ENCODE measurements at regions not wholly inside any gene's neighbourhood (a gene's known extent, or its start where the extent isn't known, plus 50 kb on each side); places are given as distances from the start of the nearest gene placed in this dataset.
A peak's percentile ranks its signal among the peaks of the same experiment; 100 is the strongest.
"Not testable (repeated sequence)": the region's sequence is repeated elsewhere in the genome, so short reads cannot be mapped to it uniquely, and the experiment has no call there.

DNA sequence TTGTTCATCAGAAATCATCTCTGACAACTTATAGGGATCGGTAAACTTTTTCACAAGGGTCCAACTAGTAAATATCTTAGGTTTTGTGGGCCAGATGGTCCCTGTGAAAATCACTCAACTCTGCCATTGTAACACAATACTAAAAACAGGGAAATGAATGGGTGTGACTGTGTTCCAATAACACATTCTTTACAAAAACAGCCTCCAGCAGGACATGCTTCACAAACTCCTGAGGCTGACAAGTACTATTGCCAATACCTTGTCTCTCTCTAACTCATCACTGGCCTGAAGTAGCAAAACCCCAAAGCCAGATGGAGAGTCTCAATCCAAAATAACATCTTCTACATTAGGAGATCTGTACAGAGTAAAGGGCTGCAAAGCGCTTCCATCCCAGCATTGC, 312.3 kb downstream of the TOX3 start:
- DNase-seq = no peak

DNA sequence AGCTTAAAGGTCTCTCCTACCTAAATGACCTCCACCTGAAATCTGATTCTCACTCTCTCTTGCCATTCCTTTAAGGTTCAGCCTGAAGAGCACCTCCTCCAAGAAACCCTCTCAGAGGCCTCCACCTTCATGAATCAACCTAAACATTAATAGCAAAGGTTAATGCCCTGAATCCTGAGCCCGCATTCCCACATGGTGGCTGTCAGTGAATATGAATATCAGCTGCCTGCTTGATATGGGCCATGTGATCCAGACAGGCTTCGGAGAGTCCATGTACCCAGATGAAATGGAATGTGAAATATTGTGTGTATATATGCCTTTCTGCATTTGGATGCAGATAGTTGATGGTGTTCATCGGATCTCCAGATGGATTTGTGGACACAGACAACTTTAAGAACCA, 317.5 kb downstream of the TOX3 start:
- DNase-seq = no peak

DNA sequence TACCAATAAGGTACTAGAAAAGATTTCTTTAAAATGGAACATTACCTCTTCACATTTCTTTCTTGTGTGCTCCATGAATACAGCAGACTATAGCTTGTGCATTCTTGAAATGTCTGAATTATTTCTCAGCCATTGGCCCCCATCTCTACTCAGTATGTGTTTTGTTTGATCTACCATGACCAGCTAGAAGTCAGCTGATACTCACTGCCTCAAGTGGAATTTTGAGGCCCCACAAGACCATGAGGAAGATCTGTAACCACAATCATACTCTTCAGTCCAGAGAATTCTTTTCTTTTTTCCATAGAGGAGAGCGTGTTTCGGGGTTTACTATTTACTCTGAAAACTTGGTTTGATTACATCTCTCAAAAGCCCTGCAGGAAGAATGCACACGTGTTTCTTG, 319.1 kb downstream of the TOX3 start:
- no peak for DNase-seq

DNA sequence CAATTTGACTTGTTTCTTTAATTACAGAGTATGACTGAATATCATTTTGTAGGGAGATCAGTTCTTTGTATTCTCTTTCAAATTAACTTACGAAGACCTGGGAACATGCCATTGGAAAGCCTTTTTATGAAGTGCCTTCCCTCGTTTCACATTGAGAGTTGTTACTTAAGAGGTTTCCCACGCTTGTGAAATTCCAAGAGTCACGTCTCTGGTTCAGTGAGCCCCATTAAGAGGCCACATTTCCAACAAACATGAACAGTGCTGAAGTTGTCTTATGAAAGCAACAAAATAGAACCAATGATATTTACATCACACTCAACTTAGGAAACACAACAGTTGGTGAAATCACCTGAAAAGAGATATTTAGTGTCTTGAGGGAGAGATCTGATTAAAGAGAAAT, 334.1 kb downstream of the TOX3 start:
- DNase-seq = no peak

DNA sequence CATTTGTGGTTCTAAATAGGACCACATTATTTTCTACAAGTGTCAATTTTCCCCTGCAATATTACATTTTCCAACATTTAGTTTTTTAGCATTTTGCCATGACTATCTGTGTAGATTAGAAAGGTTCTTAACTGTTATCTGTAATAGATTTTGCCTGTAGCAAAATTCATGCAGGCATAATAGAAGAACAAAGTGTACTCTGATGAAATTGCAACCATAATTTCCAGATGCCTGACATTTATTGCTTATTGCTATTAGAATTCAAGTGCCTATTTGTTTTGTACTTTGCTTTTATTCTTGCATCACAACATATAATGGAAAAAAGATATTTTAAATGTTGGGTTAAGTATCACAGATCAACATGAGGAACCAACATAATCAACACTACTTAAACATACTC, 337.7 kb downstream of the TOX3 start:
- DNase-seq = no peak

DNA sequence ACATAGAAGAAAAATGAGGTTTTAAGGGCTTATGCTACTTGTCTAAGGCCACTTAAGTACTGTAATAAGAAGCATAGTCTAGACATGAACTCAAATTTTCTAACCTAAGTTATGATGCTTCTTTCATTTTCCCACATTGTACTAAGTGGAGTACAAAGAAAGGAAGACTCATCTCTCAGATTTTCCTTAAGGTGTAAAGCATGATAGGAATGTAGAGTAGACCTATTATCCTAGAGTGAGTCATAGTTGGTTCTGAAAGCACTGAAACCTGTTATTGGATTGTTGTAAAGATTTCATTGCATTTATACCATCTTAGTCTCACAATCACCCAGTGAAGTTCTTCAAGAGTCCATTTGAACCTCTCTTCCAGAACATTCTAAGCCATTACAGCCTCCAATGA, 343.8 kb downstream of the TOX3 start:
- no peak for DNase-seq

DNA sequence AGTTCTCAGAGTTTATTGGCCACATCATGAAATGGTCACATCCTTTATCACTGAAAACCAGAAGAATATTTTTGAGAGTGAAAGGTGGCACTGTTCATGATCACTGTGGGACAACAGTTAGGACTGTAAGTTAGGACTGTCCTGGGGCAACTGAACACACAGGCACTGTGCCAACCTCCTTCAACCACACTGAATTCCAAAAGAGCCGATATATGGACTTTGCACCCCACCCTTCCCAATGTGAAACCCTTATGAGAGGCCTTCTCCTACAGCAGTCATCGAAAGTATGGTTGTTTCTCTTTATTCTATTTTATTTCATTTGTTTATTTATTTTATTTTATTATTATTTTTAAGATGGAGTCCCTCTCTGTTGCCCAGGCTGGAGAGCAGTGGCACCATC, 353.5 kb downstream of the TOX3 start:
- no peak for DNase-seq

DNA sequence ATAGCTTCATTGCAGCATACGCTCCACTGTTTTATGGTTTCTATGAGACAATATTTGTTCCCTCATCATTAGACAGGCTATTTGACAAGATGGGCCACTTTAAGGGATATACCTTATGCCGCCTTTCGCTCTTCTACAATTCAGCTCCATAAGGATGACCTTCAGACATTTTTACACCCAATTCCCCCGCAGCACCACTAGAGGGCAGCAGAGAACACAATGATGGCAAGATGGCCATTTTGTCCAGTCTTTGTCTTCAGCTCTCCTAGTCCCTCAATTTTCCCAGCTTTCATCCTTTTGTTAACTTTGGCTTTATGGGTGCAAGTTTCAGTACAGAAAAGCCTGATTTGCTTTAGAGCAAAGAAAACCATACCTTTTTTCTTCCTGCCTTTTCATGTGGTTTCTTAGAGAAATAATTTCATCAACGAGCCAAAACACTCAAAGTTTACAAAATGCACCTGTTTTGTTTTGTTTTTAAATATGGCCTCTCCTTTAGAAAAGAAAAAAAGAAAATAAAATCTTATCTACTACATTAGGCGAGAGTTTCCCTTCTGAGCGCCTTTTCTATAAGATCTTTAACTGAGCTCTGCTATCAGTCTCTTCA, 355.3 kb downstream of the TOX3 start:
- peak; percentile 23 for DNase-seq

DNA sequence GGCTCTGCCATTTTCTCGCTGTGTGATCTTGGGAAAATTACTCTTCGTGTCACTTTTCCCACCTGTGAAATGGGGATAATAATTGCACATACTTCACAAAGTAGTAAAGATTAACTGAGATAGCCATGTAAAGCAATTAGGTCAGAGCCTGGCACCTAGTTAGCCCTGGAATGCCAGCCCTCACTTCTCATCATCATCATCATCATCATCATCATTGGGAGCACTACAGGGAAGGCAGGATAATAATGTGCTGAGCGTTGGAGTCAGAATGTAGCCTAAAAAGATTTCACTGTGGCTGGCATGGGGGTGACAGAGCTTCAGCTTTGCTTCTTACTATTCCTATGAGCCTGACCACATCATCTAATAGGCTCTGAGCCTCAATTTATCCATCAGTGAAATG, 362.6 kb downstream of the TOX3 start:
- DNase-seq = no peak

DNA sequence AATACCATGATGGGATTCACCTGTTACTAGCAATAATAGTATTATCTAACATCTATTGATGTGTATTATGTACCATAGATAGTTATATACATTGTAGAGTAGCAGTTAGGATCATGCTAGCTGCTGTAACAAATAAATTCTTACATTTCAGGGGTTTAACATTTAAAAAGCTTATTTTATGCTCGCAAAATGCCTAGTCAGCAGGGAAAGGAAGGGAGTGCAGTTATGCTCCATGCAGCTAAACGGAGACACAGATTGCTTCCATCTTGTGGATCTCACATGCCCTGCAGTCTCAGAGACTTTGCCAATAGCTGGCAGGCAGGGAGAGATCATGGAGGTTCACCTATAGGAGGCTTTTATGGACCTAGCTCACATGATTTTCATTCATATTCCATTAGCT, 364.1 kb downstream of the TOX3 start:
- no peak for DNase-seq

DNA sequence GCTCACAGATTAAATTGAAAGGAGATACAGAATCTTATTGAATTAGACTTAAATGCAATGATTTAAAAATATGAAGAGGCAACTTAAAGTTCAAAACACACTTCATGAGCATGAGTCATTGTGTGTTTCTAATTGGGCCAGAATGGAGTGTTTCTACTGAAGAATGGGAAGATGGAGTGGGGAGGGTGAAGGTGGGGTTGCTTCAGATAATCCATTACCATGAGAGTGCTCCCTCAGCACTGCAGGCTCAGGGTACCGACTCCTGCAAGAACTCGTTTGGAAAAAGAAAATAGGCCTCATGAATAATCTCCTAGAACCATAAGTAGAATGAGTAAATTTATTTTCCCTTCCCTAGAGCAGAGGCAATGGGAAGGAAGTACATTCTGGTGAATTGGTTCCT, 372.8 kb downstream of the TOX3 start:
- DNase-seq = no peak

DNA sequence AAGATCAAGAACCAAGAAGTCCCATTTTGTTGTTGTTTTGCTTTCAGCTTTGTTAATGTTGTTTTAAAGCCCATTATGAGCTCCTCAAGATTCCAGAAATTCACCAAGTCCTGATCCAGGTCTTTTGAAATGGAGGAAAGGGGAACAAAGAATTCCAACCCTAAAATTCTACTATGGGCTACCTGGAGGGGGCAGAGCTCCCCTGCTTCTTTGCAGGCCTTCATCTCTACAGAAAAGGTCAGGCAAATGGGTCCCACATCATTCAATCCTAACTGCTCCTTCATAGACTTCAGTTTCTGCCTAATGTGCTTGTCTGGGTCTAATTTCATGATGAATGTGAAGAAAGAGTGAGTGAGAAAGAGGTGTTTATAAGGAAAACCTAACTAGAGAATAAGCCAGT, 375.5 kb downstream of the TOX3 start:
- DNase-seq = no peak

DNA sequence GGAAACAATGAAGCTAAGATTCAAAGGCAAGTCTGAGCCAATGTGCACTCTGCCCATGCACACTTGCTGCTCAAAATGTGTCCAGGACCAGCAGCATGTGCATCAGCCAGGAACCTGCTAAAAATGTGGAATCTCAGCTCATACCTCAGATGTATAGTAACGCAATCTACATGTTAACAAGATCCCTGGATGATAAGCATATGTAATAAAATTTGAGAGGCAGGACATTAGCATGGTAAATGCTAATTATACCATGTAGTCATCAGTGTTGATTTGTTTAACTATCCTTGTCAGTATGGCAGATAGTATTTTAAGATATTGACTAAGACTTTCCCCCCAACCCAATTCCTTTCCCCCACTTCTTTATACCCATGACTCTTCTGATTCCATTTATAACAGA, 379.6 kb downstream of the TOX3 start:
- DNase-seq = no peak

DNA sequence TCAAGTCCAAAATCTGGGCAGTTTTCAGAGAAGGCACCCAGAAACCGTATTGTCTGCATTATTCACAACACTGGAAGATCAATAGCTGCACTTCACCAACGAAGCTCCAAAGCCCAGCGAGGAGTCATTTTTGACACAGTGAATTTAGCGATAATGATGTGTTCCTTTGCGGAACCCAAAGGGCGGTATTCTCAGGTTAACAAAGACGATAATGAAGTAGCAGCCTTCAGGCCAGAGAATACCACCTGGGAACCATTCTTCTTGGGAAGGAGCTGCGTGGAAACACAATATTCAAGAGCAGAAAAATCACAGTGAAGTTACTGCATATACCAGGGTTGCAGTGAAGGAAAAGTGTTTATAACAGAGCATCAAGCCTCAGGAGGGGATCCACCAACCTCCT, 381.0 kb downstream of the TOX3 start:
- no peak for DNase-seq

DNA sequence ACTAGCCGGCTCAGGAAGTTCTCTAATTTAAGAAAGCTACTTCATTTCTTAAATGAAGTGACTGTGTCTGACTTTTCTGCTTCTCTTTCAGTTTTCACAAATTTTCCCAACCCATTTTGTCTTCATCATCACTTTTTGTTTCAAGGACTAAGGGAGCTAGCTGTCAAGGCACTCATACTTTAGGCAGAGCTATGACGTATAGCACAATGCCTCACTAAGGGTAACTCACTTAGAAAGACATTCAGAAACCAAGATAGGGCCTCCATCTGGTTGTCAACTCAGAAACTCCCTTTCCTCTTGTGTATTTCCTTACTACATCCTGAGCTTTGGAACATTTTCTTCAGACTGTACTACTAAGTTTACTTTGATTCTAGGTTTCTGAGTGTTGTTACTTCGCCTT, 397.9 kb downstream of the TOX3 start:
- DNase-seq = no peak

DNA sequence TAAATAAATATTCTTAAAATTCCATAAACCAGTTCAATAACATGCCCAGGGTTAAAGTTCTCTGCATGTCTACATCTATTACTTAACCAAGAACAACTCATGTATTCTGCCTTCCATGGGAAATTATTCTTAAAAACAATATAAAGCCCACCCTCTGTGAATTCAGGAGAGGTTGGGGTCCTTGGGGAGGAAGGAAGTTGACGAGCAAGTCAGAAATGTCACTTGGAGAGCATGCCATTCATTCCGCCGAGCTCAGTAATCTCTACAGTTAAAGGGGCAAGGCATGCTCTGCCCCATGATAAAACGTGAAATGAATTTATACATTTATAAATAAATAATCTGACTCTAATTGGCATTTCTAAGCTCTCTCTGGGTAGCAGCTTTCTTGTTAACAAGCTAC, 405.1 kb downstream of the TOX3 start:
- no peak for DNase-seq

DNA sequence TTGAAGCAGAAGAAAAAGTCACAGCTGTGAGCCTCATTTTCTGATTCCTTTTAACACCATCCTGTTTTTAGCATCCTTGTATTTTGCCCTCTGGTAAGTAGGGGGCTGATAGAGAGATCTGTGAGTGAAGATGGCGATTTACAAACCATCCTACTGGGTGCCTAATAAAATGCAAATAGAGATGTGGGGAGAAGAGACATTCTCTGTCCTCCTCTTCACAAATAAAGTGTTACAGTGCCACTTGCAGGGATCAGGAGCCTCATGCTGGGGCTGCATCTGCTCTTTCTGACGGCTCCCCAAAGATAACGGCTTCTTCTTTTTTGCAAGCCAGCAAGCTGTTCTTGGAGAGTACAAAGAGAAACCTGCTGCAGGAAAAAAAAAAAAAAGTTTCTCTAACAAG, 418.6 kb downstream of the TOX3 start:
- no peak for DNase-seq

DNA sequence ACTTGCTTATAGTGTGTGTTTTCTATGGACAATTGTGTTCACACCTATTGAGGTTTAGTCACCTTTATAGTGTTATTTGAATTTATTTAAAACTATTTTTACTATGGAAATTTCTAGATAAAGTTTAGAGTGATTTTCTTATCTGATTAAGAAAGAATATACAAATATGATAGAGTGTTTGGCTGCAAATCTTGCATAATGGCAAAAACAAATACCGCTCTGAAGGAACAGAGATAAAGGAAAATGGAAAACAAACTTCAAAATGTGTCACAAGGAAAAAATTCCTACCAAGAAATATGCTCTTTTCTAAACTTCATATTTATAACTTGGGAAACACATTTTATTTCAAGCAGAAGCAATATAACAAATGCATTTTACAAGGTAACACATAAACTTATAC, 423.1 kb downstream of the TOX3 start:
- DNase-seq = no peak

DNA sequence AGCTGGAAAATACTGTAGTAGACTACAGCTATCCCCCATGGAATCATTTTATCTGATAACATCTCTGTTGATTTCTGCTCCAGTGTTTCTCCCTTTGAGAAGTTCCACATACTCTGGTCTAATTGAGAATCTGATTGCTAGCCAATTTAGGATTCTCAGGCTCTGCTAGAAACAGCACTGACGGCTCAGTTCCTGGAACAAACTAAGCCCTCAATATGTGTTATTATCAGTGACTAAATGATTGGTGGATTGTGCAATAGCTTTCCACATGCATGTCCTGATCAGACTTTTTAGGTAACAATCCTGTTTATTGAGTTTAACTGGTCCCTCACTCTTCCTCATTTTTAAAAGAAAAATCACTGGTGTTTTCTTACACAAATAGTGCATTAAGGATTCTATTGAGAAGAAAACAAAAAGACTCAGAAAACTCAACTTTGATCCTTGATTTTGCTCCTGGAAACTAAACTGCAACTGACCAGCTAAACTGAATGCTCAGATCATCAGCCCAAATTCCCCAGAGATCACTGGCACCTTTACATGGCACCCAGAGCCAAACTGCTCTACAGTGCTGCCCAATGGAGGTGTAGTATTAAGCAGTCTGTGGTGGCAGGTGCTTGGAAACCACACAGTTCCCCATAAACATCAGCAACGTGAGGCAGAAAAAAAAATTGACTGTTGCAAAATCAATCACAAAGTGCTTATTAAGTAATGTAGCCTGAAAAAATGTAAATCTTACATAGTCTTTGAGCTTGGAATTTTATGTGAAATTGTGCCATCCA, 423.7 kb downstream of the TOX3 start:
- DNase-seq = no peak

DNA sequence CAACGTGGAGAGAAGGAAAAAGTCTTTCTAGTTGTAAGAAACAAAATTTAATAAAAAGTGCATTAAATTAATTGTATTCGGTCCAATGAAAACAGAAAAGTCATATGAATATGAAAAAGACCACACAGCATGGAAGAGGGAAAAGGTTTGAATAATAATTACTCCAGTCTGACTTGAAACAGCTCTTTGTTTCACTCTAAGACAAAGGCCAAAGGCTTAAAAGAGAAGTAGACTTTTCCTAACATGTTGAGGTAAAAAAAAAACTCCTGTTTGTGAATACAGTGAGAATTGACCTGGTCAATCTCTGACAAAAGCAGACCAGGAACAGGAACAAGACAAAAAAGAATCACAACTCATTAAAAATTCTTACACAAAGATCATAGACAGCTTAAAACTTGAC, 429.8 kb downstream of the TOX3 start:
- no peak for DNase-seq

DNA sequence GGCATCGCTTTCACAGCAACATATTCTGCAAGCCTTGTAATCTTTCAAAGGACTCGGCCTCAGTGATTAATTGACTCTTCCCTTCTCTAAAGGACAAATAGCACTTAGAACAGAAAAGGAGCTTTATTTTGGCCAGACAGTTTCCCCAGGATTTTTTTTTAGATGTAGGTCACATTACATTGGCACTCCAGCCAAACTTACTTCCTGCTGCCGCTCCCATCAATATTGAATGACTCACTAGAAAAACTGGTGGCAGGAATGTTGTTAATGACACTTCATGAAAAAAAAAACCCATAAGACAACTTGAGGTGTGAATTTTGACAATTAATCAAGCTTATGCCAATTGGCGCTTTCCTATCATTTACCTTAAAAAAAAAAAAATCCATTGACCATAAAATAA, 432.6 kb downstream of the TOX3 start:
- no peak for DNase-seq

DNA sequence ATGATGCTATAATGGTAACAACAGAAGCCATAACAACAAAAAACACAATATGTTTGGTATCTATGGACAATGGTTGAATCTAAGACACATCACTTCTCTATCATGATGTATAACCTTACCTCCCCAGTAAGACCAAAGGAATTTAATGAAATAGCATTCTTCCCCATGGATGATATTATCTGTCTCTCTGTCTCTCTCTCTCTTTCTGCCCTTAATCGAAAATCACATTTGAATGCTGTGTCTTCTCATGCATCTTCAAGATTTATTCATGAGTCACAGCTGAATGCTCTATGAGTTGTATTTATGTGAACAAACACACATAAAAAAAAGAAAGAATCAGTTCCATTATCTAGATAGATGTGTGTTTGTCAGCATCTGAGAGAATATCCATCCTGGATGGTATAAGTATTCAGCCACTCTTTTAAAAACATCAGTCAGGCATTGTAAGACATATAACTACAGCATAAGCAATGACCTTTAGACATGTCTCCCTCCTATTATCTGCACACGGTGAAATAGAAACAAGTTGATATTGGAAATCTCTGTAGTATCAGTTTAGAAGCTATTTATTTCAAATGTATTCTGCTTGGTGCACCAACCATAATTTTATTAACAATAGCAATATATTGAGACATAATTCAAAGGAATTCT, 433.3 kb downstream of the TOX3 start:
- no peak for DNase-seq

DNA sequence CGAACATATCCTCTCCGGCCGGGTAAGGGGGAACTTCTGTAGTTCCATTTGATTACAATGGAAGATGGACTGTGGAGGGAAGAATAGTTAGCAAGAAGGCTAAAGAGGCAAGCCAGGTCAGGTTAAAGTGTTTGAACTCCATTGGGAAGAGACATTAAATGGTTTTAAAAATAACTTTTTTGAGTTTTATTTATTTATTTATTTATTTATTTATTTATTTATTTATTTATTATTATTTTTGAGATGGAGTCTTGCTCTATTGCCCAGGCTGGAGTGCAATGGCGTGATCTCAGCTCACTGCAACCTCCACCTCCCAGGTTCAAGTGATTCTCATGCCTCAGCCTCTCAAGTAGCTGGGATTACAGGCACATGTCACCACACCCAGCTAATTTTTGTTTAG, 441.9 kb downstream of the TOX3 start:
- not testable (repeated sequence) for DNase-seq

DNA sequence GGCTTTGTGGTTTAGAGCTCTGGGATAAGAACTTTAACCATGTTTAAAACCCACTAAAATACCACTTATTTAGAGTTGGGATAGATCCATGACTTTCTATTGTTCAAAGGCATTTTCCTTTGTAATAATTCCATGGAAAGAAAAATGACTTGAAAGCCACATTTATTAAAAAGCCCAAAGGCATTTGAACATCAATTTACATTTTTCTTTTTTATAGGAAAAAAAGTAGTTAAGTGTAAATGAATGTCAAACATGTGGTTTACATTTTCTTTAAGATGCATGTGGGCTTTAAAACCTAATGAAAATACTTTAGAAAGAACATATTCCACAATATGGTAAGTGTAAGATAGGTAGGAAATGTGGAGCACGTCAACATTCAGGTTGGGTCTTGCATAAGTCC, 443.2 kb downstream of the TOX3 start:
- DNase-seq = no peak

DNA sequence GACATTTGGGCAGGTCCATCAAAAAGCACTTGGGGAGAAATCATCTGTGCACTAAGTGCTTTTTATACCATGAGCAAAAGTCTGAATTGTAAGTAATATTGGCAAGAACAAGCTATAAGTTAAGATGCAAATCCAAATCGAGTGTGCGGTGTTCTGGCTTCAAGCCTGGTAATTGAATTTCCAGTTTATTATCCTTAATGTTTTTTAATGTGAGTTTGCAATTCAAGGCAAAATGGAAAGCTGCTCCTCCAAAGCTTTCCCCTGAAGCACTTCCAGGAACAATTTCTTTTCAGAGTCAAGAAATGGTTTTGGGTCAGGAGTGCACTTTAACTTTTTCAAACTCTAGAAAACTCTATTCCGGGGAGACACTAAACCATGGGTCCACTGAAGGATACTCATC, 445.7 kb downstream of the TOX3 start:
- no peak for DNase-seq

Measured in stimulated activated CD4-positive, alpha-beta T cell treated with anti-CD3 and anti-CD28 coated beads, Interleukin-12 subunit alpha, Interleukin-12 subunit beta, amount 100 ng/mL, for 4 hours (primary cell).